Liver (tissue), 8 donors: ENCODE measurements at regions not wholly inside any gene's neighbourhood (a gene's known extent, or its start where the extent isn't known, plus 50 kb on each side); places are given as distances from the start of the nearest gene placed in this dataset.

Experiments used
- DNase-seq: peaks from one replicate; pipeline ENCODE4 v3.0.0-alpha.2; 2017; ENCODE audit warnings: low spot score
- H3K27ac ChIP-seq, 2 donors: one replicate each; pipeline ENCODE4 v1.7.0; 2013; ENCODE audit warnings: inconsistent platforms in 2 of 2, low read length in 2 of 2, control low read depth in 1 of 2, low read depth in 1 of 2, mild to moderate bottlenecking in 1 of 2
- H3K27me3 ChIP-seq, 4 donors: one replicate each; pipeline versions ENCODE4 v1.6.1 to v1.7.0; 2013; ENCODE audit warnings: low read length in 3 of 4, inconsistent platforms in 1 of 4, mild to moderate bottlenecking in 1 of 4, moderate library complexity in 1 of 4; ENCODE audit not compliant: control insufficient read depth in 4 of 4, insufficient read depth in 4 of 4
- H3K36me3 ChIP-seq, 4 donors: one replicate each; pipeline versions ENCODE4 v1.6.1 to v1.7.0; 2013; ENCODE audit warnings: low read length in 3 of 4, mild to moderate bottlenecking in 3 of 4, low read depth in 1 of 4, moderate library complexity in 1 of 4; ENCODE audit not compliant: control insufficient read depth in 4 of 4, insufficient read depth in 3 of 4
- H3K4me1 ChIP-seq, 4 donors: one replicate each; pipeline versions ENCODE4 v1.6.1 to v1.7.0; 2013; ENCODE audit warnings: low read length in 3 of 4, mild to moderate bottlenecking in 3 of 4, moderate library complexity in 1 of 4; ENCODE audit not compliant: control insufficient read depth in 4 of 4, insufficient read depth in 4 of 4
- H3K4me3 ChIP-seq, 3 donors: one replicate each; pipeline versions ENCODE4 v1.6.1 to v1.7.0; 2013; ENCODE audit warnings: low read length in 3 of 3, control low read depth in 1 of 3, low read depth in 1 of 3, mild to moderate bottlenecking in 1 of 3
- H3K9ac ChIP-seq, 2 donors: one replicate each; pipeline ENCODE4 v1.7.0; 2013; ENCODE audit warnings: low read length in 2 of 2, mild to moderate bottlenecking in 2 of 2, moderate library complexity in 2 of 2, control low read depth in 1 of 2, low read depth in 1 of 2
- H3K9me3 ChIP-seq, 4 donors: one replicate each; pipeline versions ENCODE4 v1.6.1 to v1.7.0; 2013; ENCODE audit warnings: low read length in 3 of 4; ENCODE audit not compliant: control insufficient read depth in 4 of 4
- CTCF ChIP-seq: fragments of 150-350 bp; IDR thresholded peaks from 2 replicates; pipeline ENCODE4 v1.5.1; 2017; ENCODE audit warnings: improper control_type of control experiment, low read depth, low read length; ENCODE audit not compliant: missing input control
- EGR1 ChIP-seq, 2 donors: IDR thresholded peaks; 2 replicates each; pipeline ENCODE4 v1.6.1; 2016 to 2018; ENCODE audit warnings: antibody characterized with exemption in 2 of 2, low read depth in 2 of 2
- FOXA1 ChIP-seq: IDR thresholded peaks from 2 replicates; pipeline ENCODE4 v1.6.1; 2016; ENCODE audit warnings: antibody characterized with exemption
- FOXA2 ChIP-seq: IDR thresholded peaks from 2 replicates; pipeline ENCODE4 v1.6.1; 2016; ENCODE audit warnings: antibody characterized with exemption
- GABPA ChIP-seq, 2 donors: IDR thresholded peaks in 1 of 2; conservative IDR thresholded peaks in 1 of 2; 2 replicates each; pipeline ENCODE4 v1.6.1; 2016; ENCODE audit warnings: antibody characterized with exemption in 2 of 2, mild to moderate bottlenecking in 1 of 2, moderate library complexity in 1 of 2
- HNF4A ChIP-seq, 2 donors: conservative IDR thresholded peaks; 2 replicates each; pipeline ENCODE4 v1.6.1; 2016; ENCODE audit warnings: antibody characterized with exemption in 2 of 2, mild to moderate bottlenecking in 2 of 2
- HNF4G ChIP-seq: IDR thresholded peaks from 2 replicates; pipeline ENCODE4 v1.6.1; 2016; ENCODE audit warnings: antibody characterized with exemption
- JUND ChIP-seq, 2 donors: IDR thresholded peaks; 2 replicates each; pipeline ENCODE4 v1.6.1; 2016; ENCODE audit warnings: antibody characterized with exemption in 2 of 2
- MAX ChIP-seq: IDR thresholded peaks from 2 replicates; pipeline ENCODE4 v1.6.1; 2016; ENCODE audit warnings: antibody characterized with exemption
- NR2F2 ChIP-seq: IDR thresholded peaks from 2 replicates; pipeline ENCODE4 v1.6.1; 2016; ENCODE audit warnings: antibody characterized with exemption
- RAD21 ChIP-seq, 2 donors: IDR thresholded peaks; 2 replicates each; pipeline ENCODE4 v1.6.1; 2016; ENCODE audit warnings: antibody characterized with exemption in 2 of 2, mild to moderate bottlenecking in 2 of 2
- RXRA ChIP-seq, 2 donors: IDR thresholded peaks; 2 replicates each; pipeline ENCODE4 v1.6.1; 2017 to 2018; ENCODE audit warnings: antibody characterized with exemption in 2 of 2, mild to moderate bottlenecking in 1 of 2
- SP1 ChIP-seq: IDR thresholded peaks from 2 replicates; pipeline ENCODE4 v1.6.1; 2018; ENCODE audit warnings: antibody characterized with exemption, mild to moderate bottlenecking
- TAF1 ChIP-seq: conservative IDR thresholded peaks from 2 replicates; pipeline ENCODE4 v1.6.1; 2016; ENCODE audit warnings: antibody characterized with exemption, mild to moderate bottlenecking
- YY1 ChIP-seq: IDR thresholded peaks from 2 replicates; pipeline ENCODE4 v1.6.1; 2016; ENCODE audit warnings: antibody characterized with exemption, mild to moderate bottlenecking
- ZBTB33 ChIP-seq: IDR thresholded peaks from 2 replicates; pipeline ENCODE4 v1.6.1; 2016; ENCODE audit warnings: antibody characterized with exemption
- WGBS: extraction: QIAGEN DNeasy Blood & Tissue Kit; methylation state at CpG from one replicate; pipeline ENCODE4 v1.1.7; 2013; 5-methylcytosine and 5-hydroxymethylcytosine counted together
- TF ChIP-seq, protein P1 (sequence below): IDR thresholded peaks from 2 replicates; pipeline ENCODE4 v1.6.1; 2016; ENCODE audit warnings: antibody characterized with exemption, mild to moderate bottlenecking
- TF ChIP-seq, protein P2 (sequence below): IDR thresholded peaks from 2 replicates; pipeline ENCODE4 v1.6.1; 2016; ENCODE audit warnings: antibody characterized with exemption
- donor health status: healthy.
- donor health status: healthy.
- donor health status: healthy.
- donor health status: healthy.
- donor health status: healthy.

DNA sequence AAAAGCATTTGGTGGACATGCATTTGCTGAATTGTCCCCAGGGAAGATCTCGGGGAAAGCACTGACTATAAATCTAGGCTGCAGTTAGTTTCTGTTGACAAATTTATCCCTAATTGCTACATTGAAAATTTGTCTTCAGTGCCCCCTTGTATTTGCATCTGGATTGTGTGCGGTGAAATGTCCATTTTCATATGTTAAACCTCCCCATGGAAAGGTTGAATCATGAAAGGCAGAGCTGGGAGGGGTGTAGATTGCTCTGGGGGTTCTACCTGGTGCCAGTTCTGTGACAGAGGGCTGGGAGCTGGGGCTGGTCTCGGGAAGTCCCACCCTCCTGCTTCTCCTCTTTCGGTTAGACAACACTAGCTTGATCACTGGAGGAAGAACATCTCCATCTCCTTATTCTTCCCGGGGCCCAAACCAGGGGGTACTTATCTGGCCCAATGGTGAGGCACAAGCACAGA, 101.9 kb downstream of the GADD45G start:
- H3K27me3 ChIP-seq: no peaks in the 10 kb centered on the region
- H3K4me1 ChIP-seq: peaks cover 2 to 23% (median 15%) of the 10 kb centered on the region in 4 donors
- H3K4me3 ChIP-seq: no peak overlapping the region
- no peak overlapping the region for H3K9ac ChIP-seq
- H3K36me3 ChIP-seq: no peaks in the 10 kb centered on the region
- no peak for DNase-seq
- H3K27ac ChIP-seq: no peak overlapping the region
- H3K9me3 ChIP-seq: no peaks in the 10 kb centered on the region
- no peak for TF ChIP-seq JUND (IDR thresholded peaks at IDR 0.05)
- TF ChIP-seq NR2F2: no peak
- no peak for TF ChIP-seq FOXA2
- no peak for TF ChIP-seq MAX
- TF ChIP-seq YY1: no peak
- TF ChIP-seq EGR1 (IDR thresholded peaks at IDR 0.05; ENCODE audit: low read depth in 2 of 2): no peak
- TF ChIP-seq CTCF: no peak
- no peak for TF ChIP-seq RXRA (IDR thresholded peaks at IDR 0.05)
- TF ChIP-seq HNF4A (conservative IDR thresholded peaks at IDR 0.05): no peak
- TF ChIP-seq, protein P1, sequence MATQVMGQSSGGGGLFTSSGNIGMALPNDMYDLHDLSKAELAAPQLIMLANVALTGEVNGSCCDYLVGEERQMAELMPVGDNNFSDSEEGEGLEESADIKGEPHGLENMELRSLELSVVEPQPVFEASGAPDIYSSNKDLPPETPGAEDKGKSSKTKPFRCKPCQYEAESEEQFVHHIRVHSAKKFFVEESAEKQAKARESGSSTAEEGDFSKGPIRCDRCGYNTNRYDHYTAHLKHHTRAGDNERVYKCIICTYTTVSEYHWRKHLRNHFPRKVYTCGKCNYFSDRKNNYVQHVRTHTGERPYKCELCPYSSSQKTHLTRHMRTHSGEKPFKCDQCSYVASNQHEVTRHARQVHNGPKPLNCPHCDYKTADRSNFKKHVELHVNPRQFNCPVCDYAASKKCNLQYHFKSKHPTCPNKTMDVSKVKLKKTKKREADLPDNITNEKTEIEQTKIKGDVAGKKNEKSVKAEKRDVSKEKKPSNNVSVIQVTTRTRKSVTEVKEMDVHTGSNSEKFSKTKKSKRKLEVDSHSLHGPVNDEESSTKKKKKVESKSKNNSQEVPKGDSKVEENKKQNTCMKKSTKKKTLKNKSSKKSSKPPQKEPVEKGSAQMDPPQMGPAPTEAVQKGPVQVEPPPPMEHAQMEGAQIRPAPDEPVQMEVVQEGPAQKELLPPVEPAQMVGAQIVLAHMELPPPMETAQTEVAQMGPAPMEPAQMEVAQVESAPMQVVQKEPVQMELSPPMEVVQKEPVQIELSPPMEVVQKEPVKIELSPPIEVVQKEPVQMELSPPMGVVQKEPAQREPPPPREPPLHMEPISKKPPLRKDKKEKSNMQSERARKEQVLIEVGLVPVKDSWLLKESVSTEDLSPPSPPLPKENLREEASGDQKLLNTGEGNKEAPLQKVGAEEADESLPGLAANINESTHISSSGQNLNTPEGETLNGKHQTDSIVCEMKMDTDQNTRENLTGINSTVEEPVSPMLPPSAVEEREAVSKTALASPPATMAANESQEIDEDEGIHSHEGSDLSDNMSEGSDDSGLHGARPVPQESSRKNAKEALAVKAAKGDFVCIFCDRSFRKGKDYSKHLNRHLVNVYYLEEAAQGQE: no peak
- TF ChIP-seq GABPA (IDR thresholded peaks at IDR 0.05 in 1 of 2, conservative IDR thresholded peaks at IDR 0.05 in 1 of 2): no peak
- TF ChIP-seq, protein P2, sequence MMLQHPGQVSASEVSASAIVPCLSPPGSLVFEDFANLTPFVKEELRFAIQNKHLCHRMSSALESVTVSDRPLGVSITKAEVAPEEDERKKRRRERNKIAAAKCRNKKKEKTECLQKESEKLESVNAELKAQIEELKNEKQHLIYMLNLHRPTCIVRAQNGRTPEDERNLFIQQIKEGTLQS: no peak
- TF ChIP-seq SP1: no peak
- no peak for TF ChIP-seq TAF1
- TF ChIP-seq ZBTB33: no peak
- TF ChIP-seq RAD21 (IDR thresholded peaks at IDR 0.05): no peak
- TF ChIP-seq FOXA1: no peak
- TF ChIP-seq HNF4G: no peak
- WGBS: 65% methylated on average over 5 of the region's 5 CpGs
